NOMO-1 treated with DMSO at 0.1 percent for 48 hours (cell line): ENCODE measurements at regions not wholly inside any gene's neighbourhood (a gene's known extent, or its start where the extent isn't known, plus 50 kb on each side); places are given as distances from the start of the nearest gene placed in this dataset.
A peak's percentile ranks its signal among the peaks of the same experiment; 100 is the strongest.
"Not testable (repeated sequence)": the region's sequence is repeated elsewhere in the genome, so short reads cannot be mapped to it uniquely, and the experiment has no call there.

Experiments
- DNase-seq: peaks from one replicate; lab custom pipeline; 2025; ENCODE audit not compliant: unreplicated experiment; lab: John Stamatoyannopoulos, UW

GRCh38 chr1:168490306-168490705 lies 53.5 kb downstream of the XCL2 start:
- DNase-seq = no peak

GRCh38 chr1:168488138-168488537 lies 55.7 kb downstream of the XCL2 start:
- no peak for DNase-seq

DNA sequence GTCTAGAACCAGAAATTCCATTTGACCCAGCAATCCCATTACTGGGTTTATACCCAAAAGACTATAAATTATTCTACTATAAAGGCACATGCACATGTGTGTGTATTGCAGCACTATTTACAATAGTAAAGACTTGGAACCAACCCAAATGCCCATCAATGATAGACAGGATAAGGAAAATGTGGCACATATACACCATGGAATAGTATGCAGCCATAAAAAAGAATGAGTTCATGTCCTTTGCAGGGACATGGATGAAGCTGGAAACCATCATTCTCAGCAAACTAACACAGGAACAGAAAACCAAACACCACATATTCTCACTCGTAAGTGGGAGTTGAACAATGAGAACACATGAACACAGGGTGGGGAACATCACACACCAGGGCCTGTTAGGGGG lies 57.0 kb downstream of the XCL2 start:
- not testable (repeated sequence) for DNase-seq

DNA sequence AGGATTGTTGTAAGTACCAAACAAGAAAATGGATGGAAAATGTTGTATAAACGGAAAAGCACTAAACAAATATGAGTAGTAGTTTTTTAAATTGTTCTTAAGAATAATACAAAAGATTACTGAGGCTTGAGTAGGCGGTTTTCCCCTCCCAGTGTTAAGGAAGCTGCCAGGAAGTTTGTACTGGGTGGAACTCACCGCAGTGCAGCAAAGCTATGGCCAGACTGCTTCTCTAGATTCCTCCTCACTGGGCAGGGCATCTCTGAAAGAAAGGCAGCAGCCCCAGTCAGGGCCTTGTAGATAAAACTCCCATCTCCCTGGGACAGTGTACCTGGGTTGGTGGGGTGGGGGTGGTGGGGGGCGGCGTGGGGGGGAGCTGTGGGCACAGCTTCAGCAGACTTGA lies 58.7 kb downstream of the XCL2 start:
- no peak for DNase-seq

- no peak for DNase-seq
These were observed 59.7 kb downstream of the XCL2 start for GRCh38 chr1:168484083-168484482.

DNA sequence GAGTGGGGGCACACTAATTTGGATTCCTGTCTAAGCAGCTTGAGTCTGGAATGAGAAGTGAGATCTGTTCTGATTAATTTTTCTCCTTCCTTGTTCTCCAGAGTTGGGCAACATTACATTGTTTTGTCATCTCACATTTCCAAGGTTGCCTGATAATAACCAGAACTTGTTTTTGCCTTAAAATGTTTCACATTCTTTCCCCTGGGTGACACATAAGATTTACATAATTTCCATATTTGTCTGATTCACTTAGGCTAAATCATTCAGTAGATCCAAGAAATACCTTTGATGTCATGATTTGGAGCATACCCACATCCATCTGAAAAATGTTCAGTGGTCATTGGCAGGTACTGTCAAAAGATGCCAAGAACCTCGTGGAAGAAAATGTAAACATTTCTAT lies 60.3 kb downstream of the XCL2 start:
- peak; percentile 23 for DNase-seq

GRCh38 chr1:168482106-168482505 lies 61.7 kb downstream of the XCL2 start:
- no peak for DNase-seq

DNA sequence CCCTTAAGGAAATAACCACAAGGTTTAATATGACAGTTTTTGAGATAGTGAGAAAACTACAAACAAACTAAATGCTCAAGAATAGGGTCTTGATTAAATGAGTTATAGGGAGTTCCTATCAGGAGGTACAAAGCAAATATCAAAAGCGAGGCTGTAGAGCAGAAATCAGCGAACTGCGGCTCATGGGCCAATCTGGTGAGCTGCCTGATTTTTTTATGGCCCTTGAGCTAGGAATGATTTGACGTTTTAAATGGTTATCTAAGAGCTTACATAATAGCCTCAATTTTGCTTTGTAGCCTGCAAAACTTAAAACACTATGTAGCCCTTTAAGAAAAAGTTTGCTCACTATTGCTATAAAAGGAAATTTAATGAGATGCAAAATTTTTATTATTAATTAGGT lies 62.2 kb downstream of the XCL2 start:
- DNase-seq = no peak

DNA sequence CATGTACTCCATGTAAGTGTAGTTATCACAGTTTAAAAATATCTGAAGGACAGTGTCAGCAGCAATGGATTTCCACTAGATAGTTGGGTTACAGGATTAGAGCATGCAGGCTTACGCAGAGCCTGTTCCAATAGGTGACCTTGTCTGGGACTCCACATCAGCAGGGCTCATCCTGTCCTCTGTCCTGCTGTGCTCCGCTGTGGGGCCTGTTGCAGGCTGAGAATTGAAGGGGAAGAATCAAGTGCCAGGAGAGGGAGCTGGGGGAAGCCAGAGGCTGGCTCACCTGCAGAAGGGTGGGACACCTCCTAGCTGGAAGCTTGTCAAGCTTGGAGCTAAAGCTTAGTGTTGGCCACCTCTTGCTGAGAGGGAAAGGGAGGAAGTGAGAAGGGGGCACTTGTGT lies 62.8 kb downstream of the XCL2 start:
- no peak for DNase-seq

- no peak for DNase-seq
These were observed 66.0 kb downstream of the XCL2 start for GRCh38 chr1:168477792-168478191.

DNA sequence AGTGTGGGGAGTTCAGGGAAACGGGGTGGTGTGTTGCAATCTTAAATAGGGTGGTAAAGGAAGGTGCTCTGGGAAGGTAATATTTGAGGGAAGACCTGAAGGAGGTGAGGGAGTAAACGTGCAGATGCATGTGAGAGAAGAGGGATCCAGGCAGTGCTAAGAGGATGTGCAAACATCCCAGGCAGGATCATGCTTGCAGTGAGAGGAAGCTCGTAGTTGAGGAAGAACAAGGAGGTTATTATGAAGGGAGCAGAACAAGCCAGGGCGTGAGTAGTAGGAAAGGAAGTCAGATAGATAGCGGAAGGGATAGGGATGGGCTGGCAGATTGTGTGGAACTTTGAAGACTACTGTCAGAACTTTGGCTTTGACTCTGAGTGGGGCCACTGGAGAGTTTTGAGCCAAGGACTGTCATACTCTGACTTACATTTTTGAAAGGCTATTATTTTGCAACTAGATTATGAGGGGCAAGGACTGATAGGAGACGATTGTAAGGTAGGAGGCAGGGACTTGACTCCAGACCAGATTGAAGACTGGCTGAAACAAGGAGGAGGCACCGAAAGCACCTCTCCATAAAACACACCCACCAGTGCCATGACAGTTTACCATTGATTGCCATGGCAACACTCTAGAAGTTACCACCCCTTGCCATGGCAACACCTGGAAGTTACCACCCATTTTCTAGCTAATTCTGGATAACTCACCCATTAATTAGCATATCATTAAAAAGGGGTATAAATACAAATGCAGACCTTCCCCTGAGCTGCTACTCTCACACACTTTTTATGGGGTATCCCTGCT lies 67.0 kb downstream of the XCL2 start:
- DNase-seq = no peak

- DNase-seq = no peak
These were observed 69.5 kb downstream of the XCL2 start for GRCh38 chr1:168474322-168474721.

DNA sequence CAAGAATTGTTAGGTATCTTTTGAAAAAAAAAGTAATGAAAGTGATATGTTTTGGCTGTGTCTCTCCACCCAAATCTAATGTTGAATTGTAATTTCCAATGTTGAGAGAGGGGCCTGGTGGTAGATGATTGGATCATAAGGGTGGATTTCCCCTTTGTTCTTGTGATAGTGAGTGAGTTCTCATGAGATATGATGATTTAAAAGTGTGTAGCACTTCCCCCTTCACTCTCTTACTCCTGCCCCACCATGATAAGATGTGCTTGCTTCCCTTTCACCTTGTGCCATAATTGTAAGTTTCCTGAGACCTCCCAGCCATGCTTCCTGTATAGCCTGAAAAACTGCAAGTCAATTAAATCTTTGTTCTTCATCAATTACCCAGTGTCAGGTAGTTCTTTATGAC lies 70.7 kb downstream of the XCL2 start:
- no peak for DNase-seq

DNA sequence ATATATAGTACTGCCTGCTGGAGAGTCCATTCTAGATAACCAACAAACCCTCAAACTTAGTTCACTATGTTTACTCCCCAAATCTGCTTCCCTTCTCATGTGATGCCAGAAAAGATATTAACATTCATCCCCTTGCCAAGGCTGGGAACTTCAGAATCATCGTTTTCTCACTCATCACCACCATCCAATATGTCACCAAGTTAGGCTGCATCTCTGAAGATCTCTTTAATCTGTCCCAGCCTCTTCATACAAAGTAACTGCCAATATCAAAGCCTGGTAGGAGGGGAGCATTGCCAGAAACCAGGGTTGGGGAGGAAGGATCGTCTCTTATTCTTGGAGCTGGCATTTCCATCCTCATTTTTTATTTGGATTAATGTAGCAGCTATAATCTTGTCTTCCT lies 71.6 kb downstream of the XCL2 start:
- DNase-seq = peak; percentile 14

GRCh38 chr1:168470901-168471431 lies 72.8 kb downstream of the XCL2 start:
- peak; percentile 14 for DNase-seq

DNA sequence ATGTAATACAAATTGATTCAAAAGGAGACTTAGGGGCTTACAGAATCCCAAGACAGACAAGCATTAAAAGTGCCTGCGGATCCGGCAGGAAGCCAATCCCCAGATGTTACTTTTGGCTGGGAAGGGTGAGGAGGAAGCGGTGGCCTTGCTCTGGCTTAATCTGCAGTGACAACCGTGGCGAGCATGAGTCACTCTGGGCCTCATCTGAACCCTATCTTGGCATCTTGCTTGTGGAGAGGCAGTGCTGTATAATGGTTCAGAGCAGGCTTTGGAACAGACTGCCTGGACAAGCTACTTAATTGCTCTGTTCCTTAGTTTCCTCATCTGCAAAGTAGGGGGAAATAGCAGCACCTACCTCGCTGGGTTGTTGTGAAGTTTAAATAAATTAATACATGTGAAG lies 74.1 kb downstream of the XCL2 start:
- peak; percentile 47 for DNase-seq

GRCh38 chr1:168468822-168469221 lies 75.0 kb downstream of the XCL2 start:
- no peak for DNase-seq

GRCh38 chr1:168468042-168468809 lies 75.6 kb downstream of the XCL2 start:
- DNase-seq = no peak

DNA sequence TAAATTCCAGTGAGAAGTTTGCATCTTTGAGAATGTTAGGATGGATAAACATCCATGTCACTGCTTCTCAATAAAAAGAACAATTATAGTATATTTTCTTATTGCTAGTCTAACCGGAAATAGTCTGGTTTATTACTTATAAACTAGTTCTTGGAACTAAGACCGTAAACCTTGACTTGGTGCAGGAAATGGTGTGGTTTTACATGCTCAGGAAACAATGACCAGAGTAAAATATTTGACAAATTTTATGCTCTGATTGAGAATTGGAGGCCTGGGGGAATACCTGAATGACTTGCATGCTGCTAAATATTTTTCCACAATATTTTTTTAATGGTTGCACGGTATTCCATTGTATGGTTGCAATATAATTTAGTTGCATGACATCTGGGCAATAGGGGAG lies 76.3 kb downstream of the XCL2 start:
- no peak for DNase-seq

DNA sequence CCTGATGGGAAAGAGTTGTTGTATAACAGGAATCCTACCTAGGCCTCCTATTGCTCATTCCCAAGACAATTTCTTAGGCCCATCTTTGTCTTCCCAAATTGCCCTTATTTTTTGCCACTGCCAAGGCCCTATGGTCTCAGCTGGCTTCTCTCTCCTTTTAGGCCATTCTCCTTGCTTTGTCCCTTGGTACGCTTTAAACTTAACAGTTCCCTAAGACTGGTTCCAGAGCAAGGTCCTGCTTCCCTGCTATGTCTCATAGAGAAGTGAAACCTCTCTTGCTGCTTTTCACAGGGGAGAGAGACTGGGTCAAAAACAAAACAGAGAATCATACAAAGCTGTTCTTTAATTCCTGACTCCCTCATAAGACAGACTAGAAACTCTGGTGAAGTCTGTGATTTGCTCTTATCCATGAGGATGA lies 77.1 kb downstream of the XCL2 start:
- DNase-seq = peak; percentile 69

- peak; percentile 62 for DNase-seq
These were observed 77.6 kb downstream of the XCL2 start for GRCh38 chr1:168466092-168466713.

GRCh38 chr1:168461108-168461507 lies 82.7 kb downstream of the XCL2 start:
- DNase-seq = not testable (repeated sequence)
